ENCODE measurements at regions not wholly inside any gene's neighbourhood (a gene's known extent, or its start where the extent isn't known, plus 50 kb on each side); places are given as distances from the start of the nearest gene placed in this dataset.

DNA sequence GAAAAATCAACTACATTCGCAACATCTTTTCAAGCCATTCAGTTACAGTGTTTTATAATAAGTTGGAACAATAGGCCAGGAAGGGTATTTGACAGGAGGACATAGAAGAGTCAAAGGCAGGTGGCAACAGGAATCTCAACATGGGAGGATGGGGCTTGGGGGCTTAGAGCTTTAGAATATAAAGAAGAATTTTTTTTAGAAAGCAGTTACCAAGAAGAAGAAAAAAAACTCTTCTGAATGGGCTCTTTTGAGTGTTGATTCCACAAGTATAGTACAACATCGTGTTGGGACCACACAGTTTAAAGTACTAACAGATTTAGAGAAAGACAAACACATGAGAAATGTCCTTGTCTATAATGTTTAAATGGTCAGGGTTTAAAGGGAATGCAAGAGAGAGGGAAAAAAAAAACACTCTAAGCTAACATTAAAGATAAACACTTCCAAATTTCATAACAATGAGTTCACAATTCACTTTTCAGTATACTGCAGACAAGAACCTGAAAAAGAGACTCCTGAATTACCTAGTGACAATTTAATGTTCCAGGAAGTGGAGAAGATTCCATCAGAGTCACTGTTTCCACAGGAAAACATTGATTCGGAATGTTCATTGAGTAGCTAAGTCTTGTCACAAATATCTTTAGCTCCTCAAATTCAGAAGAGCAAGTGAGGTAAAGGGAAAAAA, 282.3 kb downstream of the DEPDC1B start:
- TF ChIP-seq, protein P1, sequence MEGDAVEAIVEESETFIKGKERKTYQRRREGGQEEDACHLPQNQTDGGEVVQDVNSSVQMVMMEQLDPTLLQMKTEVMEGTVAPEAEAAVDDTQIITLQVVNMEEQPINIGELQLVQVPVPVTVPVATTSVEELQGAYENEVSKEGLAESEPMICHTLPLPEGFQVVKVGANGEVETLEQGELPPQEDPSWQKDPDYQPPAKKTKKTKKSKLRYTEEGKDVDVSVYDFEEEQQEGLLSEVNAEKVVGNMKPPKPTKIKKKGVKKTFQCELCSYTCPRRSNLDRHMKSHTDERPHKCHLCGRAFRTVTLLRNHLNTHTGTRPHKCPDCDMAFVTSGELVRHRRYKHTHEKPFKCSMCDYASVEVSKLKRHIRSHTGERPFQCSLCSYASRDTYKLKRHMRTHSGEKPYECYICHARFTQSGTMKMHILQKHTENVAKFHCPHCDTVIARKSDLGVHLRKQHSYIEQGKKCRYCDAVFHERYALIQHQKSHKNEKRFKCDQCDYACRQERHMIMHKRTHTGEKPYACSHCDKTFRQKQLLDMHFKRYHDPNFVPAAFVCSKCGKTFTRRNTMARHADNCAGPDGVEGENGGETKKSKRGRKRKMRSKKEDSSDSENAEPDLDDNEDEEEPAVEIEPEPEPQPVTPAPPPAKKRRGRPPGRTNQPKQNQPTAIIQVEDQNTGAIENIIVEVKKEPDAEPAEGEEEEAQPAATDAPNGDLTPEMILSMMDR (IDR thresholded peaks at IDR 0.05; ENCODE audit: borderline replicate concordance, insufficient read depth, low read depth, low read length) = no peak
- H3K4me3 ChIP-seq (ENCODE audit: low read depth, low read length) = no peak overlapping the region

GRCh38 chr5:60415443-60415842, 284.5 kb downstream of the DEPDC1B start:
- no peak overlapping the region for H3K4me3 ChIP-seq (ENCODE audit: low read depth, low read length)
- TF ChIP-seq, protein P1 (IDR thresholded peaks at IDR 0.05; ENCODE audit: borderline replicate concordance, insufficient read depth, low read depth, low read length) = no peak

DNA sequence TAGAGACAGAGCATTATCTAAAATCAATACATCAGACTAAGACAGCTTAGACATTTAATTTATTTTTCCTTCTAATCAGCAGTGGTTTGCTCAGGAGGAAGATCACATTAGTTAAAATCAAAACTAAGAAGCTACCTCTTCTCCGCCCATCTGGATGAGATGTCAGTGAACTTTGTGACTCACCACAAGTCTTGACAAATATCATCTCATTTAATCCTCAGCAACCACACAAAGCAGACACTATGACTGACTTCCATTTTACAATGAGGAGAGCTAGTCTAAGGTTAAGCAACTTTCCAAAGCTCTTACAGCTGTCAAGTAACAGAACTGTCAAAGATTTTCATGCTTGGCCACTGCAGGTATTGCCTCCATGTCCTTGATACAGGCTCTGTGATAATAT, 289.5 kb downstream of the DEPDC1B start:
- TF ChIP-seq, protein P1 (IDR thresholded peaks at IDR 0.05; ENCODE audit: borderline replicate concordance, insufficient read depth, low read depth, low read length) = no peak
- H3K4me3 ChIP-seq (ENCODE audit: low read depth, low read length) = no peak overlapping the region

DNA sequence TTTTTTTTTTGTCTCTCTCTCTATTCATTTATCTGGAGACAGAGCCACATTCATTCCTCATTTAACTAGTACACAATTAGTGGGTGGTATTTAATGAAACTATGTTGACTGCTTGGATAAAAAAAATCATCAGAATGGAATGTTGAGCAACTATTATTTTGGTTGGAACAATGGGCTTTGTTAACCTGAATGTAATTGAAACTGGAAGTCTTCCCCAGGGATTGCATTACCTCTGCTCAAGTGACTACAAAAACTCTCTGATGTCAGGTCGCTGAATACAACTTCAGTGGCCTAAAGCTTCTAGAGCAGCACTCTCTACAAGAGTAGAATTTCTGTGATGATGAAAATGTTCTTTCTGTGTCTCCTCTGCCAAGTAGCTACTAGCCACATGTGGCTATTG, 295.8 kb downstream of the DEPDC1B start:
- TF ChIP-seq, protein P1 (IDR thresholded peaks at IDR 0.05; ENCODE audit: borderline replicate concordance, insufficient read depth, low read depth, low read length) = no peak
- no peak overlapping the region for H3K4me3 ChIP-seq (ENCODE audit: low read depth, low read length)

DNA sequence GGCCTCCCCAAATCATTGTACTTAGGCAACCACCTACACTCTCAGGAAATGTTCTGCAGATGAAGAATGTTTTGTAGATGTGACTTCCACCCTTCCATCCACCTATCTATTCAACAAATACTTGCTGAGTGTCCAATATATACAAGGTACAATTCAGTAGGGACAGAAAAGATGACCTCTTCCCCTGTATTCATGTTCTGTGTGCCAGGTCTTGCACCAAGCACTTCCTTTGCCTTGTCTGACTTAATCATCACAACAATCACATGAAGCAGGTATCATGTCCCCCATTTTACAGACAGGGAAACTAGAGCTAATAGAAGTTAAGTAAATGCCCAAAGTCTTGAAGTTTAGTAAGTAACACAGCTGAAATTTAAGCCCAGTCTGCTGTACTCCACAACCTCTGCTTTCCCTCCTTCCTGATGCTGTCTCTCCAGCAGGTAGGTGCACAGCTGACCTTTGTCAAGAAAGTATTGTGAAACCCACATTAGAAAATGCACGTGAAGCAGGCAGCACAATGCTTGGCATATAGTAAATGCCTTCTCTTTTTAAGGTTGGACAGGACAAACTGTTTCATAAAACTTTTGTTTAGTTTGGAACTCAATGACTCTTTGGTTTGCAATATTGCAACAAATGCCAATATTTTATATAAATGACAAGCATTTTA, 296.5 kb downstream of the DEPDC1B start:
- H3K4me3 ChIP-seq (ENCODE audit: low read depth, low read length) = no peak overlapping the region
- TF ChIP-seq, protein P1 (IDR thresholded peaks at IDR 0.05; ENCODE audit: borderline replicate concordance, insufficient read depth, low read depth, low read length) = no peak

DNA sequence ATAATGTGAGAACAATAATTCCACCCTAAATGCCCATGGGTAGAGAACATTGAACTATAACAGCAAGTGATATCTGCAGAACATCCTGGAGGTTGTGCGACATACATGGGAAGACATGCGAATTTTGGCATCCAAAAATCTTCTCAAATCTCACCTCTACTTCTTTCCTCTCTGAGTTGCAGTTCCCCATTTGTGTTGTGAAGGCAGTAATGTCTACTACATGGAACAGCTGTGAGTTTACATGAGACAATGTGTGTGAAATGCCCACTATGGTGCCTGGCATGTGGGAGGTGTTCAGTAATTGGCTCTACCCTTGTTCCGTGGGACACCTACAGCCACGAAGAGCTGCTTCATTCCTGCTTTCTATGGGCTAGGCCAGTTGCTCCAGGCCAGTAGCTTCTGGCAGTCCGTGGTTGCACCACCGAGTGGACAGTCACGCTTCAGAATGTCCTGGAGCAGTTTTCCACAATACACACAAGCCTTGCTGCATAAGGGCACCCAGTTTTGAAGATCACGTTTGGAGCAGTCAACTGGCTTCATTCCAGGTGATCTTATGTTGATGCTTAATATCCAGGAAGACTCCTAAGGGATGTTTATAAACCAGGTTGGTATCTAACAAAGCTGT, 297.7 kb downstream of the DEPDC1B start:
- H3K4me3 ChIP-seq (ENCODE audit: low read depth, low read length) = no peak overlapping the region
- TF ChIP-seq, protein P1 (IDR thresholded peaks at IDR 0.05; ENCODE audit: borderline replicate concordance, insufficient read depth, low read depth, low read length) = no peak

All from GM12875 (cell line).